ENCODE measurements at regions not wholly inside any gene's neighbourhood (a gene's known extent, or its start where the extent isn't known, plus 50 kb on each side); places are given as distances from the start of the nearest gene placed in this dataset.

DNA sequence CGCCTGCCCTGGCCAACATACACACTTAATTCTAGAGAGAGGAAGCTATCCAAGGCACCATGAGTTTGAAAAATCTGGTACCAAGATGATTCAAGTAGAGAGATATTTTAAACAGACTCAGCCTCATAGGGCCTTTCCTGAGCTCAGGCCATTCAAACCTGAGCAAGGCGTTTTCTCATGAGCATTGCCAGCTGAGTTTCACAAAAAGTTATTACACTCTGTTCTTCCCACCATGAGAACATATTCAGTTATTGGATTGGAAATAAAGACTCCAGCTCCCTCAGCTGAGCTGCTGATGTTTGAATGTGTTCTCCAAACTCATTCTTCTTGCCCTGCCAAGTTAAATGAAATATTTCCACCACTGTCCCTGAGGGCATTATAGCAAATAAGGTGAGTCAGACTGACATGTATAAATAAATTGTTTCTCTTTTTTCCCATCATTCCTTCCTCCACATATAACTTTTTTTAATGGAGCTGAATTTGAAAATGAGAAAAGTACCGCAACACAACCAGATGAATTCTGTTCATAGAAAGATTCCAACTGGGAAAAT lies 429.6 kb downstream of the RAB28 start:
- DNase-seq (ENCODE audit: low spot score): no peak

DNA sequence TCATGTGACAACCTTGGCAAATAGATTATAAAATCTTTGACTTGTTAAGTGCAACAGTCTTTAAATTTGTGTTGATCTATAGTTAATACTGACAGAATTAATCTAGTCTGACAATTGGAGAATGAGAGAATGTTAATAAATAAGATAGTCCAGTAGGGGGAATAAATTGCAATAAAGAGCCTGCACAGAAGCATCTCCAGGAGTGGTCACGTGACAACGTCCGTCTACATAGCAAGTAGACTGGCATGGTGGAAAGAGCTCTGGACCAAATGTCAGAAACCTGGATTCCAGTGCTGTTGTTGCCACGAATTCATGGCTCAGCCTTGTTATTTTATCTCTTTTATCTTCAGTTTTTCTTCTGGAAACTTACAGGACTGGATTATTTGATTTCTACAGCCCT lies 436.5 kb downstream of the RAB28 start:
- no peak for DNase-seq (ENCODE audit: low spot score)

DNA sequence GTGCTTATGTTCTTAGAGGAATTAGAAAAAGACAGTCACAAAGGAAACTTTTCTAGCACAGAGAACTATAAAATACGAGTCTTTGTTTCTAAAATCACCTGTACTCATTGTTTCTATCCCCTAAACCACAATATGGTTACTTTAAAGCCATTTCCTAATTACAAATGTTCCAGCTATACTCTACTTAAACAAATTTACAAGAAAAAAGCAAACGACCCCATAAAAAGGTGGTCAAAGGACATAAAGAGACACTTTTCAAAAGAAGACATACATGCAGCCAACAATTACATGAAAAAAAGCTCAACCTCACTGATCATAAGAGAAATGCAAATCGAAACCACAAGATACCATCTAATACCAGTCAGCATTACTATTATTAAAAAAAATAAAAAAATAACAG lies 447.3 kb downstream of the RAB28 start:
- DNase-seq (ENCODE audit: low spot score): no peak

DNA sequence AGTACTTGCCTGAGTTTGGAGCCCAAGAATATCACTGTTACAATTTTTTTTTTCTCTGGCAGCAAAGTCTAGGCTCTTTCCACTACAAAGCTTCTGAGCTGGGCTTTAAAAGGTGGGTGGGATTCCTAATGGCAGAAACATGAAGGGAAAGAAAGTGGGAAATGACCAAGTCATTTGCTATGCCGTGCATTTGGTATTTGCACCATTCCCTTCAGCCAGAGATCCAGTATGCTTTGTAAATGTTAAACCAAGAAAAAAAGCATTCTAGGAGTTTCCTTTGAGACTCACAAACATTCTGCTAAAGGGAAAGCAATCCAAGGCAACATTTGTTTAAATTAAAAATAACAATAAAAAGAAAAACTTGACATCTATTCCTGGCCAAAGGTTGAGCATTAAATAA lies 451.2 kb downstream of the RAB28 start:
- DNase-seq (ENCODE audit: low spot score): no peak

DNA sequence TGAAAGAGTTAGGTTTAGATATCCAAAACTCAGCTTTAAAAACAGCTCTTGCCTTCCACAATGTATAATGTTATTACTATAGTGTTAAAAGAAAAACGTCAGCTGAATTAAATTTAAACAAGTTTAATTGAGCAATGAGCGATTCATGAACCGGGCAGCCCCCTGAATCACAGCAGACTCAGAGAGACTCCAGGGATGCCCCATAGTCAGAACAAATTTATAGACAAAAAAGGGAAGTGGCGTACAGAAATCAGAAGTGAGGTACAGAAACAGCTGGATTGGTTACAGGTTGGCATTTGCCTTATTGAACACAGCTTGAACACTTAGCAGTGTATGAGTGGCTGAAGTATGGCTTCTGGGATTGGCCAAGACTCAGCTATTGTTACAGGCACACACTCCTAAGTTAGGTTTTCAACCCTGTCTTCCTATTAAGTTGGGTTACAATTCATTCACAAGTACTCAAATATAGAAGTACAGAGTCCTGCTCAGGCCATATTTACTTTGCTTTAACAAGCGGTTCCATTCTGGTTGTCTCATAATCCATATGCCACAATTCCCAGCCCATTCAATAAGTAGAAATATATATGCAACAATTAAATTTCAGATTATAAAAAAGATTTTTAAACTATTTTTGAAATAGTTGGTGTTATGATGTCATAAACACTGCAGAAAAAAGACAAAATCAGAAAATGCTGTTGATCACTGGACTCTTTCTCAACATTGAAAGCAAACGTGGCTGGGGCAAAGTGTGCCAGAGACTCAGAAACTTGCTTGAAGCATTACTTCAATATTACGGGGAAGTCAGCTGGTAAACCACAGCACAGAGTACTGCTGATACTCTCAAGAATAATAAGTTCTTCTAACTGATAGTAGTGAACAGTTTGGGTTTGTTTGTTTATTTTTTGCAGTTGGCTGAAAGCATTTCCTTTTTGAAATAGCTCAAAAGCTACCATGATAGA lies 459.7 kb downstream of the RAB28 start:
- no peak for DNase-seq (ENCODE audit: low spot score)

DNA sequence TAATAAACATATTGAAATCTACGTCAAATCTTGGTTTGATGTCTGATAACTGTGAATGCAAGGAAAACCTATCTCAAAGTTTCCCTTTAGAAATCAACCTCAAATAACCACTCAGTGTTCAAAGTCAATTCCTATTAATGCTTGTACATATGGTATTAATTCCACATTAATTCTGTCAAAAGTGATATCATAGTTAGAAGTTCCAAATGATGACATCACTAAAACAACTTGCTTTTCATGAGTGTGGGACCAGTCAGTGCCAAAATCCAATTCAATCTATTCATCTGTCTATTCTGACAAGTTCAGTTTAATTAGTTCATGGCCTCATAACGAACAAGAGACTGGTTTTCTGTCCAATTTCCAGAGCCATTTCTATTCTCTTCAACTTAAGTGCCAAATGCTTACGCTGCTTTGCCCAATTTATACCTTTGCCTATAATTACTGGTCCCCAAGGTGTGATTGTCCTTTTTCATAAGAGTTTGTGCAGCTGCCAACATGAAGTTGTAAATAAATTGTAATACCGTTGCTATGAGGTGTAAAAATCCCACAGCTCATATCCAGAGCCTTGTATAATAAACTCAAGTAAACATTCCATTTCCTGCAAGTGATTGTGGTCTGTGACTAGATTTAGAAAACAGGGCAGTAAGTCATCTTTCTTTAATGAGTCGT lies 476.2 kb downstream of the RAB28 start:
- no peak for DNase-seq (ENCODE audit: low spot score)

DNA sequence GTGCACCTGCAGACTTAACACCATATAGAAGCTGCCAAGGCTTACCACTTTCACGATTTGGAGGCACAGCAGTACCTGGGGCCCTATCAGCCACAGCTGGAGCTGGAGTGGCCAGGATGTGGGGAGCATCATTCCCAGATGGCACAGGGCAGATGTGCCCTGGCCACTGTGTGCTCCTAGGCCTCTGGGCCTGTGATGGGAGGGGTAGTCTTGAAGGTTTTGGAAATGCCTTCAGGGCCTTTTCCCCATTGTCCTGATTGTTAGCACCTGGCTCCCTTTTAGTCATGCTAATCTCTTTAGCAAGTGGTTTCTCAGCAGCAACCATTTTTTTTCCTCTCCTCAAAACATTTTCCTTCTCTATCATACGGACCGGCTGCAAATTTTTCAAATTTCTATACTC lies 490.2 kb downstream of the RAB28 start:
- DNase-seq (ENCODE audit: low spot score): no peak

DNA sequence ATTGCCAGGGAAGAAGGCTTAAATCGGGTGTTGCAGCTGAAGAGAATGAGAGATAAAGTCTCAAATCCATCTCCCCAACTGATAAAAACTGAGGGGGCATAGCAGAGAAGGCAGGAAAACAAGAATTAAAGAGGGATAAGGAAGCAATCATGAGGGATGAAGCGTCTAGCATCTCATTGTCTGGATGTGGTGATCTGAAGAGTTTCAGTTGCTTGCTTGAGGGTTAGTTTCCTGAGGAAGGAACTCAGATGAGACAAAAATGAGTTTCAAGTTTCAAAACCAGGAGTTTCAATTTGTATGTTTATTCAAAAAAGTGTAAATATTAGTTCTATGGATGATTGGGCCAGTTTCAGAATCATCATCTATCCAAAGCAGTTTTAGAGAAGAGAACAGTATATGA lies 496.9 kb downstream of the RAB28 start:
- DNase-seq (ENCODE audit: low spot score): no peak

DNA sequence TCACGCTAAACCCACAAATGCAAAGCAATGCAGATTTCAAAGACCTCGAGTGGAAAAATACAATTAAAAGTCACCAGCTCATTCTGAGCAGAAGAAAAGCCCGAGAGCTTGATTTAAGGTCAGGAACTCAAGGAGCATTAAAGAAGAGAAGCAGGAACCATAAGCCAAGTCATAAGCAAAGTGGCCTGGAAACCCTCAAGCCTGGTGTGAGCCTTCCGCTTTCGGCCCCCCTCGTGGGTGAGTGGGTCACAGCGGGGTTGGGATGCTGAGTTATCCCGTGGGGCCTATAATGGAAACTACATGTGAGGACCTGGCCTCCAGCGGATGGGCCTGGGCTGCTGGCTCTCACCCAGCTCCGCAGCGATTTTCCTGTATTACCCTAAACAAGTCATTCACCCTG lies 504.3 kb downstream of the RAB28 start:
- DNase-seq (ENCODE audit: low spot score): no peak

DNA sequence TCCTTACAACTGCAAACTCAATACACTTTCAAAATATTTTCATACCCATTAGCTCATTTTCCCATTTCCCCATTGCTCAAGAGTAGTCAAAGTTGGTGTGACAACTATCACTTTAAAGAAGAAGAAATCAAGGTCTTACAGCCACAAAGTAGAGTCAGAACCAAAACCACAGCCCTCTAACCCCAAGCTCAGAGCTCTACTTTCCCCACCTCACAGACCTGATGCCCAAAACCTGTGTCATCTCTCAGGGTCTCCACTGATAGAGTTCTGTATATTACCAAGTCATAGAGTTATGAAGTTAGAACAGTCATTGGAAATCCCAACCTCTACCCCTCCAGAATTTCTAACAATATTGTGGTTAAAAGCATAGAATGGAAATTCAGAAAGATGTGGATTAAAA lies 505.8 kb downstream of the RAB28 start:
- DNase-seq (ENCODE audit: low spot score): no peak

DNA sequence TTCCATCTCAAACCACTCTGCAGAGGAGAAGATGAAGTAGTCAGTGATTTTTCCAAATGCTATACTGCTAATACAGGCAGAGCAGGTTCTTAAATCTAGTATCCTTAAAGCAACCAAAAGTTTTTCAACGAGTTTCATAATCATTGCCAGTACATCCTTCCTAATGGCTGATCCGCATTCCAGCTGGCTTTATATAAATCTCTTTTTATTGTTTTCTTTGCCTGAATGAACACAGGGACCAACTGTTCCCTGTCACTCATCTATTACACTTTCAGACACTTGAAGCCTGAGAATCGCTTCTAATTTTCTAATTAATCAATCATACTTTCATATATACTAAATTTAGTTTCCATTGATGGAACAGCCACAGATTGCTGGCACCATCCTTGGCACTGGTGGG lies 508.6 kb downstream of the RAB28 start:
- DNase-seq (ENCODE audit: low spot score): no peak

DNA sequence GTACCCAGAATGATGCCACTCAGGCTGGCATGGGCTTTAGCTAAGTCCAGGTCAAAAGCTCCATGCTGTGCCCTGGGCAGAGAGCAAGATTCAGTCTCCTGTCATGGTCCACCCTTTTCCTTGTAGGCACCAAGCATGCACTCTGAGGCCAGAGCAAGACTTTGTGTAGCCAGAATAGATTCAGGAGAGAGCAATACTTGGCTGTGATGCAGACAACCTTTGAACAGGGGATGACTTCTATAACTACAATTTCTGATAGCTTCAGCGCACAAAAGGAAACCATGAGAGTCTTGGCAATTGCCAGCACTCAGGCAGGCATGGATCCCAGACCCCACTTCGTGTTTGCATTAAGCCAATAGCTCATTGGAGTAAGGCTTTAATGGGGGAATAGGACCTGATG lies 510.6 kb downstream of the RAB28 start:
- DNase-seq (ENCODE audit: low spot score): no peak

DNA sequence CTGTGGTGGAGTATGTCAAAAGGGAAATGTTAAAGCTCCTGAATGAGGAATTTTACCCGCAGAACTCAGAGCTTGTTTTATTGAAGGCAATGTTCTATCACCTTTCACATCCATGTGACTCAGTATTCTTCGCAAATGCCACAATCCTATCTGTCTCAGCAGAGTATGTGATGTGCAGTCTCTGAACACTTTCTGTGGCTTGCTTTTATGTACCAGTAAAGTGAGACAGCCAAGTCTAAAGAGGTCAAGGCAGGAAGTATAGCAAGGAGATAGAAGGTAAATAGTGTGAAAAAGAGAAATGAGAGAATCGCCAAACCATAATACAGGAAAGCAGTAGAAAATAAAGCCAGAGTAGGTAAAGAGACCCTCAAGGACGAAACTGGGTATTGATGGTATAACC lies 515.8 kb downstream of the RAB28 start:
- DNase-seq (ENCODE audit: low spot score): no peak

DNA sequence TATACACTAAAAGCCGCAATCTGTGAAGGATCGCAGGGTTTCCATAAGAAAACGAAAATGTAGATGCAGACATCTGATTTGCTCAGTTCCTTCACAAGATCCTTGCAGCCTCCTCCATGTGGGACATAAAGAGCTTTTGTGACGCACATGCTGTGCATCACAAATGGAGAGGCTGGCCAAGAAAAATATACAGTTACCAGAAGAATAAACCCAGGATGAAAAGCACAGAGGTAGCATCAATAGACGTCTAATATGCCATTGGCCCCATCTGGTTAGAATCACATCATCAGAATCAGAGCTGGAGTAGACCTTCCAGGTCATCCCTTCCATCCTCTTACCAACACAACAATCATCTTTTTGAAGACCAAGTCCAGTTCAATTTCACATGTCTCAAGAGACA lies 517.4 kb downstream of the RAB28 start:
- no peak for DNase-seq (ENCODE audit: low spot score)

DNA sequence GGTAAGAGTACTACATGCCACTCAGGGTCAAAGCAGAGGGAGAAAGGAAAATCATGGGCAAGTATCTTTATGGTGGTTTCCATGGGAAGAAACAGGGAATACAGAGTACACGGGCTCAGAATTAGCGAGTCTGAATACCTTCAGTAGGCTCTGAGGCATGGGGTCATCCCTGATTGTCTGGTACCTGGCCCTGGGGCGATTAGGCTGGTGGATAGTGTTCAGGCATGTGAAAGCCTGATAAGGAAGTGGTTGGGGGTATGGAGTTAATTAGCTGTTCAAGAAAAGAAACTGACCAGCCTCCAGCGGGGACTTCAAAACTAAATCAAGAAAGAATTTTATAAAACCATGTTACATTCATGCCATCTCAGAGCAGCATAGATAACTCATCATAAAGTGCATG lies 518.8 kb downstream of the RAB28 start:
- DNase-seq (ENCODE audit: low spot score): no peak

DNA sequence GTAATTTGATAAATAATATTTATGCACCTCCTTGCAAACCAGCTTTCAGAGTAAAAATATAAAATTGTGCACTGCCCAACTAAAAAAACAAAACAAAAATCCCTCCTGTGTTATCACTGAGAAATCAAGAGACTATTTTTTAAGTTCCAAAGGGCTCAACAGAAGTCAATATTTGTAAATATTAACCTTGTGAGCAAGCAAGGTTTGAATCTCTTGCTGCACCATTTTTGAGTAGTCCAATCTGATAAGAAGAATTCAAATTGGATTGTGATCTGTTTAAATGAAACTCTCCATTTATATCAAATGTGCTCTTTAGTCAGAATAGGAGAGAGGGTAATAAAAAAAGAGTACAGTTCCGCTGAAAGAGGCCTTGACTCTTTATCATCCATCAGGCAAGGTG lies 520.2 kb downstream of the RAB28 start:
- no peak for DNase-seq (ENCODE audit: low spot score)

DNA sequence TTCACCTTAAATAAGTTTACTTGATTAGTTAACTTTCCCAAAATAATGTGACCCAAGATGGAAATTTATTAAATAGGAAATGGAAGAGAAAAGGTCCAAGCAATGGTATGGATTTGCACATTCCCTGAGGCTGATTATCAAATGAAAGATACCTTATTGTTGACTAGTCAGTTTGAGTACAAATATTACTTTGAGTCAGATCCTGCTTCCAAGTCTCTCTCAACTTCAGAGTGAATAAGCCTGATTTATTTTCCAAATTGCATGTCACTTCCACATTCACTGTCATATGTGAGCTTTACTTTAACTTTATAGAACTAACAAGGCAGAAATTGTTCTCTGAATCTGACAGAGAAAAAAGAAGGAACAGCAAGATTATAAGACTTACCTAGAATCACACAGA lies 520.8 kb downstream of the RAB28 start:
- DNase-seq (ENCODE audit: low spot score): no peak

DNA sequence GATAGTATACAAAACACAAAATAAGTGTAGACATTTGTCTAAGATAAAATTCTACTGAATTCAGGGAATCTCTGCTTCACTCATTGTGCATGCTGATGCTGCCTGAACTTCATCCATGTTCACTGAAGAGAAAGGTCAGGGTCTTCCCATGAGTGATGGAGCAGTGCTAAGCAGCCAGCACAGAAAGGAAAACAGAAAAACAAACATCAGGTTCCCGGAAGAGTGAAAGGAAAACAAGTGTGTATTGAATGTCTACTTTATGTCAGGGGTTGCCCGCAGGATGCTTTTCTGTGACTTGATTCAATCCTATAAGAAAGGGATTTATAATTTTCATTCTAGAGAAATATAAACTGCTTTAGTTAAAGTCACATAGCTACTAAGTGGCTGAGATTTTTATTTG lies 522.4 kb downstream of the RAB28 start:
- DNase-seq (ENCODE audit: low spot score): no peak

DNA sequence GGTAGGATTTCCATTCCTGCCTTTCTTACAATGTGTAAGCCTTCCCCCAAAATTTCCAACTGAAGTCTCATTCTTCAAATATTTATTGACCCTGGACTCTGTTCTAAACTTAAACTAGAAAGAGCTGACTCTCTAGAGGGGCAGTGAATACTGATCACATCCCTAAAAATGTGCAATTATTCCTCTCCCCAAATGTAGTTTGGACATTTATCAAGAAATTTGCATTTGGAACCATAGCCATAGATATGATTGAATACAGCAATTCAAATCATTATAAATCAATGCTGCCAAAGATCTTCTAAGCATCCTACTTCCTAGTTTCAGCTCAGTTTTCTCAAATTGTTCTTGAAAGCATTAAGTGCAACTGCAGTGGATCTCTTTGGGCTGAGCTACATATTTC lies 525.7 kb downstream of the RAB28 start:
- DNase-seq (ENCODE audit: low spot score): no peak

DNA sequence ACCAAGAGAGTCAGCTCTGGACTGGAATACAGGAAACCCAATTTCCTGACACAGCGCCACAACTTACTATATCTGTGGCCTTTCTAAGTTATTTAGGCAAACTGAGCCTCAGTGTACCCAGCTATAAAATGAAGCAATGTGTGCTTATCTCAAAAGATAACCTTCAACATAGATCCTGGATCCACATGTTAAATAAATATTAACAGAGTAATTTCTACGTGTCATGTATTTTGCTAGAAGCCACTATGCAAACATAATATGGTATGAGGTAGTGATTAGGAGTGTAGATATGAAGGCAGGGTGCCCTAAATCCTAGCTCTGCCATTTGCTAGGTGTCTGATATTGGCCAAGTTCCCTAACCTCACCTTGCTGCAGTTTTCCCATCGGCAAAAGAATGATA lies 527.0 kb downstream of the RAB28 start:
- no peak for DNase-seq (ENCODE audit: low spot score)

DNA sequence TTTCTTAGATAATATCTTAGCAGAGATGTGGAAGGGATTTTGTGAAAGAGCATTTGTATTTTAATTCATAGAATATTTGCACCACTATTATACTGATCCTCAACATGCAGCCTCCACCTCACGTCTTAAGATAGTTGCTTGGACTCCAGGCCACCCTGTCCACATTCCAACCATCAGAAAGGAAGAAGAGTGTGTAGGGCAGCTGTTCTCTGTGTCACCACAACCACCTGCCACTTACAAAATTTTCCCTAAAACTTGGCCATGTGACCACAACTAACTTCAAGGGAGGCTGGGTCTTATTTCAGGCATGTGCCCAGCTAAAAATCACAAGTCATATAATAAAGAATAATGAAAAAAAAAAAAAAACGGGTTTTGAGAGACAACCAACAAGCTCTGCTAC lies 528.1 kb downstream of the RAB28 start:
- DNase-seq (ENCODE audit: low spot score): no peak

DNA sequence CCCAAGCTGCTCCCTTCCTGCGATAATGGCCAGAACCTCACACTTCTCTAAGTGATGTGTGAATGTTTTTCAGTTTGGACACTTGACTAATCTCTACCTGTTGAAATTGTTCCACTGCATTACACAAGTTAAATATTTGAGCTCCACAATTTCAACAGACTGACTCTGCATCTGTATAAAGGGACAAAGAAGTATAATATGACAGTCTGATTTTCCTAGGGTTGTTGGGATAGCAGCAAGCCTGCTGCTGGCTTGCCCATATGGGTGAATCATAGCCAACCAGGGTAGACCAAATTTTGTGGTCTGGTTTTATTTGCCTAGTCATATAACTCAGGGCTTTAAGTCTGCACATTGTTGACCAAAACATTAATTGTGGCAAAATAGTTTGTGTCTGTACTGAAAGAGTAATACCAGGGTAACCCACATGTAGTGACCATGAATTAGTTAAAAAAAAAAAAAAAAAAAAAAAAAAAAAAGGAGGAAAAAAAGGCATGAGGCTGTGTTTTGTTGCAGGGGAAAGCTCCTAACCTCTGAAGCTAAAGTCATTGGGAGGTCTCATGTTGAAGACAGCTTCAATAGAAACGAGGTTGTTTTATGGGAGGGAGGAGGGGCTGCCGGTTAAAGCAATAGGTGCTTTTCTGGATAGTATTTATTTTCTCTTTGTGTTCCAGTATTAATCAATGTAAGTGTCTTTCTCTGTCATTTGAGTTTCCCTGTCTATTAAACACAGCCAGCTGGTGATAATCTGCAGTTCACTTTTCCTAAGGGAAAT lies 534.2 kb downstream of the RAB28 start:
- no peak for DNase-seq (ENCODE audit: low spot score)

DNA sequence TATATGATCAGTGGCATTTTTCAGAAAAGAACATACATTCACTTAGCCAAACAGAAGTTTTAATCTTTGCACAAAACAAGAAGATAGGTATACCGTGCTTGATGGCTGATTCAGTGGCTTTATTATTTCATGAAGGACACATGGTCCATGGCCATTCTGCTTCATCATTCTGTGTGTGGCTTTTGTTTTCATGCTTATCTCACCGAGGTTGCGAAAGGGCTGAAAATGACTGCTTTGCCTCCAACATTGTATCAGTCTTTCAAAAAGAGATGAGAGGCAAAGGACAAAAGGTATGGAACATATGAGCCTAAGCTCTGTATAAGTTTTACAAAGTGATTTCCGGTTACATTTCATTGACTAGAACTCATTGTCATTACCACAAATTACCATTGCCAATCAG lies 541.1 kb downstream of the RAB28 start:
- DNase-seq (ENCODE audit: low spot score): no peak
